K562 (cell line): ENCODE measurements at regions not wholly inside any gene's neighbourhood (a gene's known extent, or its start where the extent isn't known, plus 50 kb on each side); places are given as distances from the start of the nearest gene placed in this dataset.
A peak's percentile ranks its signal among the peaks of the same experiment; 100 is the strongest.

Source experiments
- ASH1L ChIP-seq: fragments of 450-650 bp; IDR thresholded peaks from 2 replicates; pipeline ENCODE4 v1.6.1; 2018; ENCODE audit warnings: borderline replicate concordance, mild to moderate bottlenecking, low read depth; ENCODE audit not compliant: partially characterized antibody
- CTBP1 ChIP-seq: fragments of 450-650 bp; IDR thresholded peaks from 2 replicates; pipeline ENCODE4 v1.6.1; 2016; ENCODE audit warnings: borderline replicate concordance
- E2F6 ChIP-seq, 2 experiments: IDR thresholded peaks; 2 replicates each; pipeline ENCODE4 v1.6.1; 2011; ENCODE audit warnings: borderline replicate concordance in 1 of 2, control low read depth in 1 of 2, low read depth in 1 of 2, low read length in 1 of 2, mild to moderate bottlenecking in 1 of 2, mixed read lengths in 1 of 2, moderate library complexity in 1 of 2; ENCODE audit not compliant: insufficient read depth in 1 of 2, insufficient read length in 1 of 2, poor library complexity in 1 of 2, severe bottlenecking in 1 of 2; ENCODE audit errors: extremely low read depth in 1 of 2
- FOSL1 ChIP-seq: fragments of 200-800 bp; sonication (Bioruptor generic); conservative IDR thresholded peaks from 2 replicates; pipeline ENCODE4 v1.6.1; 2016; ENCODE audit warnings: missing genetic modification characterization, missing compliant biosample characterization
- ILF3 ChIP-seq: fragments of 450-650 bp; IDR thresholded peaks from 2 replicates; pipeline ENCODE4 v1.6.1; 2018; ENCODE audit warnings: antibody characterized with exemption, mild to moderate bottlenecking, moderate library complexity, borderline replicate concordance
- KLF1 ChIP-seq: fragments of 450-650 bp; IDR thresholded peaks from 2 replicates; pipeline ENCODE4 v1.6.1; 2016; ENCODE audit warnings: missing genetic modification characterization, missing compliant biosample characterization
- LEF1 ChIP-seq: fragments of 450-650 bp; IDR thresholded peaks from 2 replicates; pipeline ENCODE4 v1.6.1; 2016; ENCODE audit warnings: mild to moderate bottlenecking
- NR2F6 ChIP-seq: fragments of 450-650 bp; formaldehyde crosslinking; IDR thresholded peaks from 2 replicates; pipeline ENCODE4 v1.4.0; 2020; ENCODE audit warnings: mild to moderate bottlenecking
- POLR2A ChIP-seq: fragments of 450-650 bp; conservative IDR thresholded peaks from 2 replicates; pipeline ENCODE4 v1.6.1; 2016
- RCOR1 ChIP-seq, 2 experiments: IDR thresholded peaks; 2 replicates each; pipeline ENCODE4 v1.6.1; 2012; ENCODE audit warnings: low read depth in 2 of 2, low read length in 2 of 2, borderline replicate concordance in 1 of 2, improper control_type of control experiment in 1 of 2
- SMAD1 ChIP-seq: fragments of 150-350 bp; IDR thresholded peaks from 2 replicates; pipeline ENCODE4 v1.6.1; 2014; ENCODE audit warnings: low read length, low read depth; ENCODE audit not compliant: partially characterized antibody
- STAT5A ChIP-seq: IDR thresholded peaks from 2 replicates; pipeline ENCODE4 v1.6.1; 2012; ENCODE audit warnings: low read length, inconsistent platforms, borderline replicate concordance
- TARDBP ChIP-seq: fragments of 450-650 bp; IDR thresholded peaks from 2 replicates; pipeline ENCODE4 v1.6.1; 2016
- USF1 ChIP-seq: sonication (generic); formaldehyde crosslinking; IDR thresholded peaks from 2 replicates; pipeline ENCODE4 v1.9.0; 2022; ENCODE audit warnings: mild to moderate bottlenecking, missing genetic modification reagents
- XRCC5 ChIP-seq: fragments of 200-400 bp; formaldehyde crosslinking; IDR thresholded peaks from 2 replicates; pipeline ENCODE4 v1.6.1; 2017; ENCODE audit warnings: low read depth, mild to moderate bottlenecking, low read length
- ZBTB11 ChIP-seq, 3 experiments: fragments of 200-800 bp in 1 of 3; fragments of 250-450 bp in 1 of 3; fragments of 450-650 bp in 1 of 3; sonication (Bioruptor Pico) in 1 of 3; sonication (Bioruptor generic) in 1 of 3; formaldehyde crosslinking in 1 of 3; IDR thresholded peaks; 2 replicates each; pipeline versions ENCODE4 v1.6.1 to v1.8.0; 2016 to 2022; ENCODE audit warnings: mild to moderate bottlenecking in 2 of 3, missing genetic modification characterization in 2 of 3, missing compliant biosample characterization in 1 of 3, moderate library complexity in 1 of 3
- ZNF24 ChIP-seq: fragments of 450-650 bp; IDR thresholded peaks from 2 replicates; pipeline ENCODE4 v1.6.1; 2016
- ZNF699 ChIP-seq: fragments of 250-450 bp; sonication (Bioruptor Pico); IDR thresholded peaks from 2 replicates; pipeline ENCODE4 v1.8.0; 2021; ENCODE audit warnings: mild to moderate bottlenecking, moderate library complexity; ENCODE audit not compliant: insufficient replicate concordance
- TF ChIP-seq, protein P1 (sequence below), 2 experiments: fragments of 250-450 bp in 1 of 2; fragments of 450-650 bp in 1 of 2; sonication (Bioruptor Pico) in 1 of 2; IDR thresholded peaks; 2 replicates each; pipeline versions ENCODE4 v1.6.1 to v1.8.0; 2016 to 2021; ENCODE audit warnings: mild to moderate bottlenecking in 2 of 2, moderate library complexity in 2 of 2, missing compliant biosample characterization in 1 of 2, missing genetic modification characterization in 1 of 2
- TF ChIP-seq, protein P2 (sequence below): fragments of 250-450 bp; sonication (Bioruptor Pico); IDR thresholded peaks from 2 replicates; pipeline ENCODE4 v1.4.0; 2020; ENCODE audit warnings: mild to moderate bottlenecking

GRCh38 chr17:59451706-59452105 lies 113.7 kb upstream of the DHX40 start (continued):
- no peak for TF ChIP-seq STAT5A
- TF ChIP-seq FOSL1 (tag) = 0 out of 2 replicates have a peak, but pooled peaks have one; percentile 34
- TF ChIP-seq LEF1 = no peak
- TF ChIP-seq ZBTB11 (CRISPR knock-in tag; IDR thresholded peaks at IDR 0.05) = no peak
- no peak for TF ChIP-seq SMAD1
- TF ChIP-seq XRCC5 = no peak
- no peak for TF ChIP-seq ZNF699 (CRISPR knock-in tag)
- no peak for TF ChIP-seq ASH1L
- peak; percentile 35; the same call in 1 of the 2 replicates for TF ChIP-seq USF1
- TF ChIP-seq TARDBP = no peak
- TF ChIP-seq KLF1 (tag) = no peak
- TF ChIP-seq RCOR1 (IDR thresholded peaks at IDR 0.05; ENCODE audit: borderline replicate concordance in 1 of 2, low read depth in 2 of 2, low read length in 2 of 2) = no peak
- TF ChIP-seq, protein P1, sequence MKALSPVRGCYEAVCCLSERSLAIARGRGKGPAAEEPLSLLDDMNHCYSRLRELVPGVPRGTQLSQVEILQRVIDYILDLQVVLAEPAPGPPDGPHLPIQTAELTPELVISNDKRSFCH (CRISPR knock-in tag; IDR thresholded peaks at IDR 0.05) = no peak
- TF ChIP-seq, protein P1 (tag; IDR thresholded peaks at IDR 0.05) = no peak
- peak; percentile 42; the same call in 1 of the 2 replicates for TF ChIP-seq CTBP1
- TF ChIP-seq E2F6 (IDR thresholded peaks at IDR 0.05; ENCODE audit: borderline replicate concordance in 1 of 2, extremely low read depth in 1 of 2, insufficient read depth in 1 of 2, insufficient read length in 1 of 2, low read depth in 1 of 2, low read length in 1 of 2, poor library complexity in 1 of 2, severe bottlenecking in 1 of 2) = no peak
- TF ChIP-seq, protein P2, sequence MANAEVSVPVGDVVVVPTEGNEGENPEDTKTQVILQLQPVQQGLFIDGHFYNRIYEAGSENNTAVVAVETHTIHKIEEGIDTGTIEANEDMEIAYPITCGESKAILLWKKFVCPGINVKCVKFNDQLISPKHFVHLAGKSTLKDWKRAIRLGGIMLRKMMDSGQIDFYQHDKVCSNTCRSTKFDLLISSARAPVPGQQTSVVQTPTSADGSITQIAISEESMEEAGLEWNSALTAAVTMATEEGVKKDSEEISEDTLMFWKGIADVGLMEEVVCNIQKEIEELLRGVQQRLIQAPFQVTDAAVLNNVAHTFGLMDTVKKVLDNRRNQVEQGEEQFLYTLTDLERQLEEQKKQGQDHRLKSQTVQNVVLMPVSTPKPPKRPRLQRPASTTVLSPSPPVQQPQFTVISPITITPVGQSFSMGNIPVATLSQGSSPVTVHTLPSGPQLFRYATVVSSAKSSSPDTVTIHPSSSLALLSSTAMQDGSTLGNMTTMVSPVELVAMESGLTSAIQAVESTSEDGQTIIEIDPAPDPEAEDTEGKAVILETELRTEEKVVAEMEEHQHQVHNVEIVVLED (CRISPR knock-in tag) = no peak
- TF ChIP-seq ZNF24 = no peak
- TF ChIP-seq POLR2A = no peak
- no peak for TF ChIP-seq ILF3
- TF ChIP-seq NR2F6 (CRISPR knock-in tag) = no peak
